ENCODE measurements at regions not wholly inside any gene's neighbourhood (a gene's known extent, or its start where the extent isn't known, plus 50 kb on each side); places are given as distances from the start of the nearest gene placed in this dataset.

DNA sequence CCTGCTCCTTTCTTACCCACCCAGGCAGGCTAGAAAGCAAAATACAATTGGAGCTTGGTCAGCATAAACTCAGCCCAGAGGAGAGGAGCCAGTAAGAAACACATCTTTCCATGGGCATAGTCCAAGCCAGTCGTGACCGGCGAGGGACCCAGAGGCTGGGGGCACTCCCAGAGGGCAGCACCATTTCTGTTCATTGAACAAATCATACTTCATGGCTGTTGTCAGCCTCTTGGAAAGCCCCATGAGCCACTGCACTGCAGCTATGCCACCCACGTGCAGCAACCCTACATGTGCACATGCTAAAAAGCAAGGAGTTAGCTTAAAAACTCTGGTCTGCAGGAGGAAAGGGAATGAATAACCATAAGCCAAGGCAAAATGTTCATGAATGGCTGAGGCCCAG is 90.0 kb upstream of the CDKN3 start:
- no peaks in the 10 kb centered on the region for H3K9me3 ChIP-seq (ENCODE audit: low read depth, low read length)
- DNase-seq (ENCODE audit: low read depth, low spot score): no peak
- H3K4me3 ChIP-seq: no peak overlapping the region
- TF ChIP-seq FOXP2 (optimal IDR thresholded peaks at IDR 0.05; ENCODE audit: control extremely low read depth, extremely low read length, insufficient read depth) (no peak), EZH2 (IDR thresholded peaks at IDR 0.05) (no peak), POLR2AphosphoS5 (IDR thresholded peaks at IDR 0.05; ENCODE audit: borderline replicate concordance, low read depth, low read length) (no peak)
- no peaks in the 10 kb centered on the region for H3K36me3 ChIP-seq (ENCODE audit: insufficient read depth, low read length)
- H3K9ac ChIP-seq (ENCODE audit: insufficient read length): no peak overlapping the region
- no peak overlapping the region for H3K27ac ChIP-seq

DNA sequence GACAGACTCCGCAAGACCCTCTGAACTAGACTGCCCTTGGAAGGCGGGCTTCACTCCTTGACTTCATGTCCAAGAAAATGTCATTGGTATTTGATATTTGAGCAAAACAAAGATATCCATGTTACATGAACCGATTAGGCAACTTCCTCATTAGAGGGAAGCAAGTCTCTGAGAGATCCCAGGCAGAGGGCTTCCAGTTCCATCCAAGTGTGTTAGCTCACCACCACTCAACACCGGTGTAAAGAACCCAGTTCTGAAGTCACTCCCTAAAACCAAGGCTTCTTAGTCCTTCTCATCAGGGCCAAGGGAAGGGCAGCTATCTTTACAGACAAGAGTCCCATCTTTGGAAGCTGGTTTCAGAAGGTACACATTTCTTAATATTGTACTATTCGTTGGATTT is 87.2 kb upstream of the CDKN3 start:
- Histone ChIP-seq H3K36me3 (ENCODE audit: insufficient read depth, low read length) (no peaks in the 10 kb centered on the region), H3K9me3 (ENCODE audit: low read depth, low read length) (no peaks in the 10 kb centered on the region), H3K4me3 (no peak overlapping the region), H3K9ac (ENCODE audit: insufficient read length) (no peak overlapping the region), H3K27ac (no peak overlapping the region)
- no peak for TF ChIP-seq FOXP2 (optimal IDR thresholded peaks at IDR 0.05; ENCODE audit: control extremely low read depth, extremely low read length, insufficient read depth)
- no peak for TF ChIP-seq EZH2 (IDR thresholded peaks at IDR 0.05)
- no peak for TF ChIP-seq POLR2AphosphoS5 (IDR thresholded peaks at IDR 0.05; ENCODE audit: borderline replicate concordance, low read depth, low read length)
- DNase-seq (ENCODE audit: low read depth, low spot score): no peak

DNA sequence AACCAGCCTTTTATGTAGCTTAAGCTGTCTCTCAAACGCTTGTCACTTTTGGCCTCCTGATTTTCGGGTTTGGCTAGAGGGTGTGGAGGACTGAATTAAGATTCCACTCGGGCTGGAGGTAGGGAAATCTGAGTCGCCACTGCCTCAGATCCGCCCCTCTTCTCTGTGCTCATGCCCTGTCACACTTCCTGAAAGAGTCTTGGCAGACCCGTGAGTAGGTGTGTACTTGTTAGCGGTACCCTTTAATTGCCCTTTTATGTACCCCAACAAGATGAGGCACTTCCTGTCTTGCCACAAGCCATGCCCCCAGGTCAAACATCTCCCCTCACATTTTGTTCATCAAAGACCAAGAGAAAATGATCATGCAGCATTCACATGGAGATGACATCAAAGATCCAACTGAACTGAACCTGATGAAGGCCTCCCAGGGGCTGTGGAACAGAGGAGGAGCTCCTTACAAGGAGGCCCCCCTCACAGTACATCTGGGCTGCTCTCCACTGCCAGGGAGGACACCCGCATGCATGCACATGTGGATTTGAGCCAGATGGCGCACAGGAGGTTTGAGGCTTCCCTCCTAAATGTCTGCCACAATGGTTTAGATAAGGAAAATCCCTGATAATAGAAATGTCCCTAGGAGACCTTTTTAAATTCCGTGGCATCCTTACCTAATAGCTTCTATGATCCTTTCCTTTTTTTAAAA is 86.5 kb upstream of the CDKN3 start:
- H3K36me3 ChIP-seq (ENCODE audit: insufficient read depth, low read length): no peaks in the 10 kb centered on the region
- no peak overlapping the region for H3K4me3 ChIP-seq
- TF ChIP-seq POLR2AphosphoS5 (IDR thresholded peaks at IDR 0.05; ENCODE audit: borderline replicate concordance, low read depth, low read length) (no peak), EZH2 (IDR thresholded peaks at IDR 0.05) (no peak), FOXP2 (optimal IDR thresholded peaks at IDR 0.05; ENCODE audit: control extremely low read depth, extremely low read length, insufficient read depth) (no peak)
- H3K9ac ChIP-seq (ENCODE audit: insufficient read length): no peak overlapping the region
- H3K27ac ChIP-seq: no peak overlapping the region
- no peaks in the 10 kb centered on the region for H3K9me3 ChIP-seq (ENCODE audit: low read depth, low read length)
- peak; percentile 10 for DNase-seq (ENCODE audit: low read depth, low spot score)

DNA sequence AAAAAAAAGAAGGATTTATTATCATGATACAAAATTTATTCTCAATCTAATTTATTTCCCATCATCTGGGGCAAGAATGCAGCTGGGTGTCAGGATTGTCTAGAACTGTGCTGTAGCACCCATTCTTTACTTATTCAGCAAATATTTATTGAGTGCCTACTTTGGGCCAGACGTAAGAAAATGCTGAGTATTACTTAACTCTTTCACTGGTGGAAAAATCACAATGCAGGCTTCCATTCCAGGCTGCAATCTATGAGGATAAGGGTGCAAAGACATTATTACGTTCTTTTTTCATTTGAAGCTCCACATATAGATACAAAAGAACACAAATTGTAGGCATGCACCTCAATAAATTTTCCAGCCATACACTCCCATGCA is 86.0 kb upstream of the CDKN3 start:
- DNase-seq (ENCODE audit: low read depth, low spot score): no peak
- TF ChIP-seq EZH2 (IDR thresholded peaks at IDR 0.05) (no peak), POLR2AphosphoS5 (IDR thresholded peaks at IDR 0.05; ENCODE audit: borderline replicate concordance, low read depth, low read length) (no peak), FOXP2 (optimal IDR thresholded peaks at IDR 0.05; ENCODE audit: control extremely low read depth, extremely low read length, insufficient read depth) (no peak)
- no peak overlapping the region for H3K27ac ChIP-seq
- no peaks in the 10 kb centered on the region for H3K9me3 ChIP-seq (ENCODE audit: low read depth, low read length)
- H3K4me3 ChIP-seq: no peak overlapping the region
- no peaks in the 10 kb centered on the region for H3K36me3 ChIP-seq (ENCODE audit: insufficient read depth, low read length)
- H3K9ac ChIP-seq (ENCODE audit: insufficient read length): no peak overlapping the region

DNA sequence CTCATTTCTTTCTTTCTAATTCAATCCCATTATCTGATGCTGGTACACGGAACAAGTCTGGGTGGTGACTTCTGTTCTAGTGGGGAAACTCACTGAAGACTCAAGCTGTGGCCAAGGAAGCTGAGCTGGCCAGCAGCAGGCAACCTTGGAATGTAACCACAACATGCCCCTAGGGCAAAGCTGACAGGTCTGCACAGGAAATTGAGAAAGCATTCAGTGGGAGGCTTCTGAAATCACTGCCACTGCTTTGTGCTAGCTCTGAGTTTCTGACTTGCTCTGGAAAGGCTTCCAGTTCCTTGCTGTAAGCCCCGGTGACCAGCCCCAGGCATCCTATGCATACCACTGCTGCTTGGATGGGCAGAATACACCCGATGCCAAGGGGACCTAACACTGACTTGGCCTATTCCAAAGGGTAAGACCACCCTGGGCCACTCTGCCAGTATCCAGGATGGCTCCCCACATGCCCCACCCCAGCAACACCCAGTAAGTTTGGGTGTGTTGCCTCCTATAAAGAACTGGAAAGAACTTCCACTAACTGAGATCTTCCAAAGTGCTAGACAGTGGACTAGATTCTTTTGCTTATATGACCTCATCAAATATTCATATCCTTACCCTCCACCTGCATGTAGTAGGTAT is 84.5 kb upstream of the CDKN3 start:
- peak; percentile 18 for DNase-seq (ENCODE audit: low read depth, low spot score)
- Histone ChIP-seq H3K36me3 (ENCODE audit: insufficient read depth, low read length) (no peaks in the 10 kb centered on the region), H3K27ac (no peak overlapping the region), H3K4me3 (no peak overlapping the region), H3K9me3 (ENCODE audit: low read depth, low read length) (no peaks in the 10 kb centered on the region), H3K9ac (ENCODE audit: insufficient read length) (no peak overlapping the region)
- TF ChIP-seq FOXP2 (optimal IDR thresholded peaks at IDR 0.05; ENCODE audit: control extremely low read depth, extremely low read length, insufficient read depth): no peak
- TF ChIP-seq EZH2 (IDR thresholded peaks at IDR 0.05): no peak
- TF ChIP-seq POLR2AphosphoS5 (IDR thresholded peaks at IDR 0.05; ENCODE audit: borderline replicate concordance, low read depth, low read length): no peak

DNA sequence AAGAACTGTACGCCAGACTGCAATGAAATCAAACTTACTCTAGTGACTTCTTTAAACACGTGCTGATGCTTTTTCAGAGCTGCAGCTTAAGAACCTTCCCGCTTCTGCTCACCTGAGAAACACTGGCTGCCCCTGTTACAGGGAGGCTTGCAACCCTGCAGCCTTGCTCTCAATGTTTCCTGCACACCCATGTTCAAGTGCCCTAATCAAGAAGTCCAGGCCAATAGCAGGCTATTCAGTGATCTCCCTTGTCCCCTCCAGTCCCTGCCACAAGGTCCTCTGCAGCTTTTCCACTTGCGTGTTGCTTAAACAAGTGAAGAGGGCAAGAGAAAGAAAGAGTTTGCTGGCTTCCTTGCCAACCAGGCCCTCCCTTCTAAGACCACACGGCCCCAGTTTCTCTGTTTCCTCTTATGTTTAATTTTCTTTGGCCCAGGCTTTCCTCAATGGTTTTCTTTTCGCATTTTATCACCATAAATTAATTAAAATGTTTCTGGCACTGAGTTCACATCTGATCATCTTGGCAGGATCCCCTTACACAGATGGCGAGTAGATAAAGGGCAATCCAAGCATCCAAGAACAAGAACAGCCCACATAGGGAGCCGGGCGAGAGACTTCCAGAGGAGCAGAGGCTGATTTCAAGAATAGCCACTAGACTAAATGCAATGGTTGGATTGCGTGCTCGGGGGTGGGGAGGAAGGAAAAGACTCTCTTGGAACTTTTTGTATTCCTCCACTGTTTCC is 82.3 kb upstream of the CDKN3 start:
- H3K36me3 ChIP-seq (ENCODE audit: insufficient read depth, low read length): no peaks in the 10 kb centered on the region
- no peak overlapping the region for H3K27ac ChIP-seq
- DNase-seq (ENCODE audit: low read depth, low spot score): no peak
- no peak overlapping the region for H3K9ac ChIP-seq (ENCODE audit: insufficient read length)
- H3K9me3 ChIP-seq (ENCODE audit: low read depth, low read length): no peaks in the 10 kb centered on the region
- H3K4me3 ChIP-seq: no peak overlapping the region
- TF ChIP-seq EZH2 (IDR thresholded peaks at IDR 0.05) (no peak), POLR2AphosphoS5 (IDR thresholded peaks at IDR 0.05; ENCODE audit: borderline replicate concordance, low read depth, low read length) (no peak), FOXP2 (optimal IDR thresholded peaks at IDR 0.05; ENCODE audit: control extremely low read depth, extremely low read length, insufficient read depth) (no peak)

DNA sequence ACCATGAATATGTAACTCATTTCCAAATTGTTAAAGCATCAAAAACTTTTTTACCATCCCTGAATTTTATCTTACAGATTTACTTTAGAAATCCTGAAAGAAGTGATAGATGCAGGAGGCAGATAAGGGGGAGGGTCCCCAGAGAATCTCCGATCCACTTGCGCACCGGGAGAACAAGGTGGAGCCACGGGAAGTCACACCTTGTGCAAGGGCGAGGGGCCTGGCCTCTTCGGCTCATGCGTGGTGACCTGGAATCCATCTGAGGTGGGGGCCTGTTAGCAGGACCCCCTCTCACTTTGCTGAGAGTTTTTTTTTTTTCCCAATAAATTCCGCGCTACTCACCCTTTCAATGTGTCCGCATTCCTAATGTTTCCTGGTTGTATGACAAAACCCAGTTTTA is 80.2 kb upstream of the CDKN3 start:
- TF ChIP-seq POLR2AphosphoS5 (IDR thresholded peaks at IDR 0.05; ENCODE audit: borderline replicate concordance, low read depth, low read length) (no peak), EZH2 (IDR thresholded peaks at IDR 0.05) (no peak), FOXP2 (optimal IDR thresholded peaks at IDR 0.05; ENCODE audit: control extremely low read depth, extremely low read length, insufficient read depth) (no peak)

DNA sequence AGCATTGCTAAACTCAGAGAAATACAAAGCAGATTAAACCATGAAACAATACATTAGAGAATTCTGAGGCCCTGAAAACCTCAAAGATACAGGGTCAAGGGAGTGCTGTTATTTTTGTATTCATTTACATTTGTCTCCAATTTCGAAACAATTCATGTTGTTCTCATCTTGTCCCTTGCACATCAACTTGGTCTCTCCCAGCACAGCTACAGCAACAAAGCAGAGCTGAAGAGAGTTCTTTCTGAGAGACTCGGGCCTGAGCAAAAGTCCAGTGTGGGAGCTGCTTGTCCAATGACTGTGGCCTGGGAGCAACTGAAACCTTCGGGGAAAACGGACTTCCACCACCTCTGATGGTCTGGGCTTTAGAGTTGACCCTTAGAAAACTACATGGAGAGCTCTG is 79.4 kb upstream of the CDKN3 start:
- H3K36me3 ChIP-seq (ENCODE audit: insufficient read depth, low read length): no peaks in the 10 kb centered on the region
- no peak overlapping the region for H3K4me3 ChIP-seq
- no peaks in the 10 kb centered on the region for H3K9me3 ChIP-seq (ENCODE audit: low read depth, low read length)
- no peak for DNase-seq (ENCODE audit: low read depth, low spot score)
- TF ChIP-seq FOXP2 (optimal IDR thresholded peaks at IDR 0.05; ENCODE audit: control extremely low read depth, extremely low read length, insufficient read depth): no peak
- TF ChIP-seq EZH2 (IDR thresholded peaks at IDR 0.05): no peak
- H3K27ac ChIP-seq: no peak overlapping the region
- no peak overlapping the region for H3K9ac ChIP-seq (ENCODE audit: insufficient read length)

More for the DNA sequence above, 80.2 kb upstream of the CDKN3 start:
- H3K9ac ChIP-seq (ENCODE audit: insufficient read length): no peak overlapping the region
- no peaks in the 10 kb centered on the region for H3K36me3 ChIP-seq (ENCODE audit: insufficient read depth, low read length)
- no peak overlapping the region for H3K27ac ChIP-seq
- H3K9me3 ChIP-seq (ENCODE audit: low read depth, low read length): no peaks in the 10 kb centered on the region
- DNase-seq (ENCODE audit: low read depth, low spot score): no peak
- H3K4me3 ChIP-seq: no peak overlapping the region
